GM13977 (cell line): ENCODE measurements at regions not wholly inside any gene's neighbourhood (a gene's known extent, or its start where the extent isn't known, plus 50 kb on each side); places are given as distances from the start of the nearest gene placed in this dataset.
"Not testable (repeated sequence)": the region's sequence is repeated elsewhere in the genome, so short reads cannot be mapped to it uniquely, and the experiment has no call there.

Source experiments
- DNase-seq: peaks from one replicate; pipeline ENCODE4 v3.0.0; 2012; ENCODE audit warnings: low spot score
- CTCF ChIP-seq: IDR thresholded peaks from 2 replicates; pipeline ENCODE4 v1.5.1; 2012; ENCODE audit warnings: mild to moderate bottlenecking, control low read depth; ENCODE audit not compliant: insufficient read depth; ENCODE audit errors: extremely low read depth, missing control alignments
- in situ Hi-C: fragments of 300-500 bp; cut with MboI; formaldehyde crosslinking; loops from one replicate; pipeline ENCODE4 v1.12.0; 2022; ENCODE audit warnings: low sequenced_read_pairs, low pct_unique_long_range_greater_than_20kb, mixed read lengths, inconsistent platforms; ENCODE audit not compliant: unreplicated experiment

GRCh38 chr6:156587071-156587470 lies 190.1 kb upstream of the ARID1B start:
- in situ Hi-C loops: no loop called here
- TF ChIP-seq CTCF: no peak
- DNase-seq: no peak

- in situ Hi-C loops: no loop called here
- no peak for DNase-seq
- TF ChIP-seq CTCF: no peak
Measured at GRCh38 chr6:156585859-156586258, 191.3 kb upstream of the ARID1B start.

- in situ Hi-C loops: not testable (repeated sequence)
Measured at GRCh38 chr6:156584121-156584520, 193.1 kb upstream of the ARID1B start.

GRCh38 chr6:156583083-156583482 lies 194.1 kb upstream of the ARID1B start:
- TF ChIP-seq CTCF: no peak
- in situ Hi-C loops: no loop called here
- DNase-seq: no peak

More at GRCh38 chr6:156584121-156584520, 193.1 kb upstream of the ARID1B start:
- DNase-seq: not testable (repeated sequence)

GRCh38 chr6:156582509-156582992 lies 194.6 kb upstream of the ARID1B start:
- no peak for DNase-seq
- TF ChIP-seq CTCF: no peak
- in situ Hi-C loops: no loop called here

GRCh38 chr6:156579564-156579963 lies 197.6 kb upstream of the ARID1B start:
- no peak for TF ChIP-seq CTCF
- no peak for DNase-seq
- in situ Hi-C loops: no loop called here

GRCh38 chr6:156577749-156578148 lies 199.4 kb upstream of the ARID1B start:
- no peak for DNase-seq
- in situ Hi-C loops: no loop called here
- TF ChIP-seq CTCF: no peak
